LNCaP clone FGC (cell line): ENCODE measurements at regions not wholly inside any gene's neighbourhood (a gene's known extent, or its start where the extent isn't known, plus 50 kb on each side); places are given as distances from the start of the nearest gene placed in this dataset.
"Not testable (repeated sequence)": the region's sequence is repeated elsewhere in the genome, so short reads cannot be mapped to it uniquely, and the experiment has no call there.

ENCODE experiments used
- DNase-seq: peaks from one replicate; pipeline ENCODE4 v3.0.0-alpha.2; 2011; ENCODE audit warnings: low read depth
- H3K4me3 ChIP-seq: 2 replicates; pipeline ENCODE4 v1.5.1; 2011; ENCODE audit warnings: mild to moderate bottlenecking, low read depth, low read length, control low read depth
- CTCF ChIP-seq: IDR thresholded peaks from 2 replicates; pipeline ENCODE4 v1.5.1; 2012; ENCODE audit warnings: mild to moderate bottlenecking; ENCODE audit not compliant: control insufficient read depth, insufficient read depth; ENCODE audit errors: extremely low read depth

GRCh38 chr1:209160230-209160629, 423.3 kb upstream of the CAMK1G start:
- no peak for DNase-seq
- no peak overlapping the region for H3K4me3 ChIP-seq
- TF ChIP-seq CTCF: no peak

GRCh38 chr1:209162651-209163050, 420.9 kb upstream of the CAMK1G start:
- no peak for TF ChIP-seq CTCF
- no peak for DNase-seq

GRCh38 chr1:209168204-209168603, 415.3 kb upstream of the CAMK1G start:
- H3K4me3 ChIP-seq: no peak overlapping the region
- no peak for TF ChIP-seq CTCF
- no peak for DNase-seq

More at GRCh38 chr1:209162651-209163050, 420.9 kb upstream of the CAMK1G start:
- no peak overlapping the region for H3K4me3 ChIP-seq

GRCh38 chr1:209171151-209171550, 412.4 kb upstream of the CAMK1G start:
- no peak overlapping the region for H3K4me3 ChIP-seq
- no peak for TF ChIP-seq CTCF
- DNase-seq: no peak

- no peak for DNase-seq
- no peak for TF ChIP-seq CTCF
Measured at GRCh38 chr1:209172286-209172685, 411.2 kb upstream of the CAMK1G start.

GRCh38 chr1:209172792-209173542, 410.5 kb upstream of the CAMK1G start:
- DNase-seq, H3K4me3 ChIP-seq: not testable (repeated sequence)

More at GRCh38 chr1:209172286-209172685, 411.2 kb upstream of the CAMK1G start:
- no peak overlapping the region for H3K4me3 ChIP-seq

GRCh38 chr1:209173796-209174195, 409.7 kb upstream of the CAMK1G start:
- DNase-seq, H3K4me3 ChIP-seq: not testable (repeated sequence)

GRCh38 chr1:209176866-209177430, 406.6 kb upstream of the CAMK1G start:
- H3K4me3 ChIP-seq: no peak overlapping the region
- TF ChIP-seq CTCF: no peak
- no peak for DNase-seq
